ENCODE measurements at regions not wholly inside any gene's neighbourhood (a gene's known extent, or its start where the extent isn't known, plus 50 kb on each side); places are given as distances from the start of the nearest gene placed in this dataset.

DNA sequence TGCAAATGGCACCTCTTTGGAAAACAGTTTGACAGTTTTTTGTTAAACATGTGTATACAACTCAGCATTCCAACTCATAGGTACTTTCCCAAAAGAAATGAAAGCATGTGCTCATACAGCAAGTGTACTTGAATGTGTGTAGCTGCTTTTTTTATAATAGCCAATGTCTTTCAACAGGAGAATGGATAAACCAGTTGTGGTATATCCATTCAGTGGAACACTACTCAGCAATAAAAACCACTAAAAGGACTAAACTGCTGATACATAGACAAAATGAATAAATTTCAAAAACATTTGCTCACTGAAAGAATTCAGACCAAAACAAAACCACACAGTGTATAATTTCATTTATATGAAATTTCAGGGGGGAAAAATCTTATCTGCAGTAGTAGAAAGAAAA lies 267.3 kb downstream of the NR2F1-AS1 start:
- no peak for DNase-seq

DNA sequence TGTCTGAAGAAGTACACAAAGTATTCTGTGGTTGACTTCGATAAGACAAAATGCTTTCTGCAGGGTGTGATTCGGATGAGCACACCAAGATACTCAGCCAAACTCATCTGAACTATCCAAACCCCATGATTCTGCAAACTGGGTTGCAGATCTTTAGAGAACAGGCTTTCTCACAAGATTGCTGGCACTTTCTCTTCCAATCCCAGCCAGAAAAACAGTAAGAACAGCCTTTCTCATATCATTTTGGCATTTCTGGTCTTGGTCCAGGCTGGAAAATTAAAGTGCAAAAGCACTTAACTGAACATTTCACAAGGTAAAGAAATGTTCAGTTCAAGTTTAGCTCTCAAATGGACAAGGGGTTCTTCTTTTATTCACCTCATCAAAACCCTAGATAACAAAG lies 269.1 kb downstream of the NR2F1-AS1 start:
- no peak for DNase-seq

DNA sequence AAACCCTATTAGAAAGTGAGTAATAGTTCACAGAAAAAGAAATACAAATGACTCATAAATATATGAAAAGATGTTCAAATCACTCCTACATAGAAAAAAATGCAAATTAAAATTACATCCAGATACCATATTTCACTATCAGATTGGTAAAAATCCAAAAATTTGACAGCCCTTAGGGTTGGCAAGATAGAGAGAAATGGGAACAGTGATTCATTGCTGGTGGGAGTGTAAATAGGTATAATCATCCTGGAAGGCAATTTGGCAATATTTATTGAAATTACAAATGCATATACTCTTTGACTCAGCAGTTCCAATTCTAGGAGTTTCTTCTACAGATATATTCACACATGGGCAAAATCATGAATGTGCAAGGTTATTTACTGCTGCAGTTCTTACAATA lies 273.5 kb downstream of the NR2F1-AS1 start:
- peak; percentile 53 for DNase-seq

DNA sequence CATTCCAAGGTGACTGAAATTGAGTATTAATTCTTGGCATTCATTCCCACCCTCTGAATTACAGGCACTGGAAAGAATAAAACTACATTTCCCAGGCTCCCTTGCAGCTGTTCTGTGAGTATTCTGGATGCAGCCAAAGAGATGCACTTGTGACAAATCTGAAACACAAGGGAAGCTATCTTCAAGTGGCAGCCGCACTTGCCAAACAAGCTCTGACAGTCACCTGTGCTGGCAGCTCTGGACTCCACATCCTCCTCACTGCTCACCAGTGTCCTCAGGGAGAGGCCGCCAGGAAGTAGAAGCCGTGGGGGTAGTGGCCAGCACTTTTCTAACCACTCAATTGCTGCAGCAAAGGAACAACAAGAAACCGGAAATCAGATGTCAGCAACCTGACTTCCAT lies 275.0 kb downstream of the NR2F1-AS1 start:
- no peak for DNase-seq

DNA sequence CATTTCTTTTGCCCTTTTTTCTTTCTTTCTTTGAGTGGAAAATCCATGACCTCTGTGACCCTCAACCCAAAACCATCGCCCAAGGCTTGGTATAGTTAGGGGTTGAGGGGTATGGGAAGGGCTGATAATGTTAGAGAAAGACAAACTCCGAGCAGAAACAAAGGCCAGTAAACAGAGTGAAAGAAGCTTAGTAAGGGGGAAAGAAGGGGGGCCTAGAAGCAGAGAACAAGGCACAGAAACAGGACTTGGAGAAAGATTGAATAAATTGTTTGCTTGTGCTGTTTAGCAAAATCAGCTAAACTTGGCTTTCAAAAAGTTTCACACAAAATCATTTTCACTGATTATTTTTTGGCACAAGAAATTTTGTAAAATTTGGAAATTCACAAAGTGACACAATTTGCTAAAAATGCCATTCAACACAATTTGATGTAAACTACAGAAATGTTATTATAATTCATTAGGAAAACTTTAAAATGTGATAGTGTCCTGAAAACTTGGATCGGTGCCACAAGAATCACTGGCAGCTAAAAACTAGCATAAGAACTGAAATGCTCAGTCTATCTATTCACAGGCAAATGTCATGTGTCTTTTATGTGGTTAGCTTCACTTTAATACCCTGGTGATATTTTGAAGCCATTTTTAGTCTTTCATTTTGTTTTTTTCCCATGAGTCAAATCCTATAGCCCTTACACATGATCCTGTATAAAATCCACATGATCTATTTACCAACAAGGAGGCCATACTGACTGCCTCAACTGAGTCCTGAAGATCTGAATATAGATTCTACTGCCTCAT lies 276.4 kb downstream of the NR2F1-AS1 start:
- DNase-seq: no peak

DNA sequence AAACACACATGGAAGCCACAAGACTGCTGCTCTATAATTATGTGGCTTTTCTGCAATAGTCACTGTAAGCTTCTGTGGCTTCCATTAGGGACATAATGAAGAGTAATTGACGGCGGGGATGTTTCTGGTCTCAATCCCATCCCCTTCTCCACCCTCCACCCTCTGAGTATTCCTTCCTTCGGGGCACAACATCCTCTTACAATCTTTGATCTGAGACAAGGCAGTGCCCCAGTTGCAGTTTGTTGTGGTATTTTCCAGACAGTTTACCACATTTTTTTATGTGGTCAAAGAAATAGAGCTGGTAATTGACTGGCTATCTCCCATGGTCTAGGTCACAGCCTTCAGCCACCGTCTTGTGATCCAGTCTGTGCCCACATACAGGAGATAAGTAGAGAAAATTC lies 277.7 kb downstream of the NR2F1-AS1 start:
- DNase-seq: no peak

DNA sequence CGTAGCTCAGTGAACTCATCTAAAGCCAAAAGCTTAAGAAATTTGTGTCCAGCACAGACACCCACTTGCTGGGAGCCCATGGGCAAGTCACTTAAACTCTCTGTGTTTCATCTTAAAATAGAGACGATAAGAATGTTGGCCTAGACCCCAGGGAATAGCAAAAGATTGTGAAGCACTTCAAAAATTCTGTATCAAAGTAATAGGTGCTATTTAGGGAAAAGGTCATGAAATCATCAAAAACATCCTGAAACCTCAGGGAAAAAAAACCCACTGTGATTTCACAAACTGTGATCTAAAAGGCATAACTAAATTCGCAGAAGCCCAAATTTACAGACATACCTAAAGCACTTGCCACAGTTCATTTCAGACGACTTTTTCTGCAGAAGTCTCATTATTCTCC lies 278.3 kb downstream of the NR2F1-AS1 start:
- peak; percentile 12 for DNase-seq

DNA sequence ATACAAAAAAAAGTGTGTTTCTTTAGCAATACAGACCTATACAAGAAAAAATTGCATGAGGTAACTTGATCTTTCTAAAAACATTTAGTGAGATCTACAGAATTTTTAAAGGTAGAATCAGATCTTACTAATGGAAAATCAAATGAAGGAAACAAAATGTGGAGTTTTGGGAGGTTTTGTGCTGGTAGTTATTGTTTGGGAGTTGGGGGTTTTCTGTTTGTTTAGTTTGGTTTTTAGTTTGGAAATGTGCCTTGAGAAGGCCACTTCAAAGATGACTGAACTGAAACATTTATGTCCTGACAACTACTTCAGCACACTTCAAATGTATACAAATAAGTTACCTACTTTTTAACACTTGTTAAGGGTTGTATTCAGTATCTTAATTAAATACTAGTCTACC lies 280.1 kb downstream of the NR2F1-AS1 start:
- no peak for DNase-seq

DNA sequence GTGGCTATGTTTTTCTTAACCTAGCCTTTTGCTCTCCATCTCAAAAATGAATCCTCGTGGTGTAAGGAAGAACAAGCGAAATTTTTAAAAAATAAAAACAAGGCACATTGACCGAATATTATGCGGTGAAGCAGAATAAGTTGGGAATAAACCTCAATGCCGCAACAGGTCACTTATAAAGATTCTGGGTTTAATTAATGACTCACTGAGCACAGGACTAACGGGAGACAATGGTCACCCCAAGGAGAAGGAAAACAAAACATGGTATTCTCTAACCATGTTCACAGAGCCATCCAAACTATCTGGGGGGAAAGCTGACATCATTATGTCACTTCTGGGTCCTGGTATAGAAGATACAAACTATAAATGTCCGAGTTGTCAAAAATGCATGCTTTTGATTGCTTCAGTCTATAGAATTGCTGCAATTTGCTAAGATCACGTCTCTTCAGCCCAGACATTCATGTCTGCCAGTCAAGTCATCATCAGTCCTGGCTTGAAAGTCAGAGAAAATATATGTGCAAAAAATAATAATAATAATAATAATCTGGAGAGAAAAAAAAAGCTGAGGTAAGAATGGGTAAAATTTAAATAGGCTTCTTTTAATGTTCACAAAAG lies 280.6 kb downstream of the NR2F1-AS1 start:
- DNase-seq: no peak

DNA sequence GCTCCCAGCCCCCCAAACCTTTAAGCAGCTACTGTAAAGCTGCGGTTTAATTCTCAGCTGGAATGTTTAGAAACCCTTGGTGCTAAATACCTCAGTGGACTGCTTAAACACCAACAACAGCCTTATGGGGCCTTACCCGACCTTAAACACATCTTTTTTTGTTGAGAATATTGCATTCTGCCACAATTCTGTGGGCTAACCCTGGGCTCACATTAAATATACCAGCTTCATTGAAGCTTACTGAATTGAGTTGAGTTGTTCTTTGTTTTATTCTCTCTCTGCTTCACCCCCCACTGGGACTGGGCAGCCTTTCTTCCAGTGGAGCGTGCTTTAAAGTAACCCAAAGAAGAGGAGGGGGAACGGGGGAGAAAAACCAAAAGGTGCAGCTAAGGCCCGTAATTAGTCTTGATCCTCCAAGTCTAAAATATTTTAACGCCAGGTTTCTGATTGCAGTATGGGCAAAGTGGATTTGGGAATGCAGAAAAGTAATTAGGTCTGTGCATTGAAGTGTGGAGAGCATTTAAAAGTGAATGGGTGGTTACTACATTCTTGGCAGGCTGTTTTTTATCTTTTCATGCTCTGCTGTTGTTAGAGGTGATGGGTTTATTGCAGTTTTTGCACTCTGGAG lies 281.2 kb downstream of the NR2F1-AS1 start:
- DNase-seq: peak; percentile 20

DNA sequence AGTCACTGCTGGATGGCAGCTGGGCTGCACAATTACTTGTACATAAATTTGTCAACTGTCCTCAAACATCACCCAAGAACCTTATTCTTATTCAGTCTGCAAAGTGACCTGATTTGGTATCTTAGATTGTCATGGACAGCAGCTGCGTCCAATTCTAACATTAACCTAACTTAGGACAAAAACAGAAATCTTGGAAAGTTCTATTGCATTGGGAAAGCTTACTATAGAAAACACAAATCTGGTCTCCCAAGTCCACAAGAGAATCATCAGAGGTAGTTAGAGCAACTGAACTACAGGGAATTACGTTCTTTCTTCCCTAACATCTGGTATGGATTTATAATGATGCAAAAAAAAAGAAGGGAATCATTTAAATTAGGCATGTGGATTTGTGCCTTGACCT lies 283.9 kb downstream of the NR2F1-AS1 start:
- no peak for DNase-seq

DNA sequence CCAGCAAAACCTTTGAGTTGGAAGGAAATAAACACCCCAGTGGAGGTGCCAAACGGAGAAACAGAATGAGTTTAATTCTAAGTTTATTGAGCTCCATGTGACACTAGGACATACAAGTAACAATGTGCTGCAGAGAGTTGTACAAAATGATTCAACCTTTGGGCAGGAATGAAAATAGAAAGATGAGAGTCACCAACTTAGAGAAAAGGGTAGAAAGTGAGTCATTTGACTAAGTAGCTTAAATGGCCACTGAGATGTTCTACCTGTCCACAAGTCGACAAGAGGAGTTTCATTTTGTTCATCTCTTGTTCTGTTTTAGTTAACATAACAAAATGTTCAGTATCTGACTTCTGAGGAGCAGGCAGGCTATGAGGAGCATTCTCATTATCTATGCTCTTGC lies 284.7 kb downstream of the NR2F1-AS1 start:
- DNase-seq: no peak

DNA sequence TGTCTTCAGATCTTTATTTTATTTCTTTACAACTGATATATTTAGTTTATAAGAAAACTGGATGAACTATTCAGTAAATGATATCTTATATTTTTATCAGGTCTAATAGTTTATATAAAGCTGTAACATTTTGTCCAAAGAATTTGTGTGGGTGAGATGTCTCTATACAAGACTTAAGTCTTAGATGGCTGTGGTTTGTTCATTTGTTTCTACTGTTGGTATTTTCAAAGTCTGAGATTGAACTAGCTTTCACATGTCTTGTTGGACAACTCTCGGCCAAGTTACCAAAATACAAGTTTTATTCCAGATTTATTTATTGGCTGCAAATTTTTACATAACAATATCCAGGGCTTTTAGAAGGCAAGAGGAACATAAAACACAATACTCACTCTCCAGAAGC lies 286.0 kb downstream of the NR2F1-AS1 start:
- no peak for DNase-seq

DNA sequence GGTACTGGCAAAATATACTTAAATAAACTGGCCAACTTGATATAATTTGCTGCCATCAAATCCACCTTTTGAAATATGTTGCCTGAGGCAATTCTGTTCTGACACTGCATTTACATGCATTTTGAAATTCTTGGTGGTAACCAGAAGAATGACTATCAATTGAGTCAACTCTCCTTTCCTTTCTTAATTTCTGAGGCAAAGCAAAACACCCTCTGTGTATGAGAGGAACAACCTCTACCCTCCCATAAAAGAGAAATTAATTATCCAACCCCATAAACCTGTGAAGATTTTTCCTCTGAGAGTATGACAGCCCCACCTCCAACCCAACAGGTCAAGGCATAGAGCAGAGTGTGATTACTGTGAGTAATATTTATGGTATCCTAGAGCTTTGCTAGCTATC lies 286.8 kb downstream of the NR2F1-AS1 start:
- peak; percentile 52 for DNase-seq

DNA sequence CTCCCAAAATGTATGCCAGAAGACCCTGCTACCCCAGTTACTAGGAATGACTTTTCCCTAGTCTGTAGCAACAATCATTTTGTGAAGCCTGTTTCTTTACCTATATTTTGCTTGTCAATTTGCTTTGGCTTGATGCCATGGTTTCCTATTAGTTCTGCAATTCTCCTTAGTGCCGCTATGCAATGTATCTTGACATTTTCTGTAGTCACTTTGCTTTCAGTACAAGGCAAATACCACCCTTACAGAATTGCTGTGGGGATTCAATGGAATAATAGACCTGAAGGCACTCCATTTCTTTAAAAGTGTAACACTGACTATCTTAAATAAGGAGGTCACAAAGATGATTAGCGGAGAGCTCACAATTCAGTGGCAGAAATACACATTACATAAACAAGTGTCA lies 291.1 kb downstream of the NR2F1-AS1 start:
- DNase-seq: no peak

DNA sequence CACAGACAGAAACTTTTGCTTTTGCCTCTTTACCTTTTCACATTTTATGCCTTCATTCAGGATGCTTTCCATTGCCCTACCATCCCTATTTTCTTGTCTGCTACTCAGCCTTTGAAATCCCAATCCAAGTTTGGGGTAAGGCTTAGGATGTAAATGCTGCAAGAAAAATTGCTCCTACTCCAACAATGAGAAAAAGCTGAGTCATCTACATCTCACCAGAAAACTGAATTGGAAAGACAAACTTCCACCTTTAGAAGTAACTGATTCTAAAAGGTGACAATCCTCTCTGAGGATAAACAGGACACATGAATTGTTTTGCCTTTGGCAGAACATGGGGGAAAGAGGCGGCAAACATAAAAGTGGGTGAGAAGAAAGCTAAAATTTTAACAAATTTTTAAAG lies 295.6 kb downstream of the NR2F1-AS1 start:
- DNase-seq: no peak

DNA sequence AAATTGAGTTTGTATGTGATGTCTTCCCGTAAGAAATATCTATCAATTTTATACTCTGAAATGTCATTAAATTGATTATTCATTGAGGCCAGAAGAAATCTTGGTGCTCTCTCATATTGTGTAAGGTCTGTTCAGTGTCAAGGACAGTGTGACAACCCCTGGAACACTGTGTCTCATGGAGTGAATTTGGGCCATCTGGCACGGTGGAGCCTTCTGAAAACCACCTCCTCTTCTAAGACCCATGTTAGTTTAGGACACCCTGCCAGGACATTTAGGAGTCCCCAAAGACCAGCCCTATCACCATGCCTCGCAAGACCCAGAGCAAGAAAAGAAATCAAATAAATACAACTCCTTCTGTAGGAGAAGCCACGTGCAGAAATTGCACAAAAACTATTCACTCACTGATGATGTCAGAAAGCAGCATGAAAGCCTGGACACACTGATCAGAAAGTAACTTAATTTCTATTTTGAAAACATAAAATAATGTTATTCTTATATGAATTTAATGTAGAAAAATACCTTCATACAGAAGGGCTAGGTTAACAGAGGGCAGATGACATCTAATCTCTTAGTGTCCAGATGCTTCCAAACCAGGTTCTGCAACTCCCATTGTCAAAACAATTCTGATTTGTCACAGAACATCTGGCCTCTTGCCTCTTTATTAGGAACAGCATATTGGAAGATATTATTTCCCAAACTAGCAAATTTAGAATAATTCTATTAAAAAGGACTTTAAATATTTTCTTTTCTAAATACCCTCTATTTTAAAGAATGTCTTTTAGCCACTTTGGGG lies 298.8 kb downstream of the NR2F1-AS1 start:
- DNase-seq: no peak

DNA sequence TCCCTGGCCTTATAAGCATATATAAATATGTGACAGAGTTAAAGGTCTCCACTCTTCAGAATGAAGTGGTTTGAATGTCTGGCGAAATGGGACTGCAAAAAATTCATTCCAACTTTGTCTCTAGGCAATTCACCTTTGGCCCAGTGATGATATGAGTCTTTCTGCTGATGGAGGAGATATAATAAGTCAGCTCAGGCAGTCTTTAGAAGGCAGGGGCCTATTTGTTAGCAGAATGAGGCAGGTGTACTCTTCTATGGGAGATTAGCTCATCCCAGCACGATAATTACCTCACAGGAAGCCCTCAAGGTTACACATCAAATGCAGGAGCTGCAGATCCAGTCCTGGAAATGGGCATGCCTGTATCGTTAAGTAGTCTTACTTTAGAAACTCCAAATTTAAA lies 300.5 kb downstream of the NR2F1-AS1 start:
- no peak for DNase-seq

DNA sequence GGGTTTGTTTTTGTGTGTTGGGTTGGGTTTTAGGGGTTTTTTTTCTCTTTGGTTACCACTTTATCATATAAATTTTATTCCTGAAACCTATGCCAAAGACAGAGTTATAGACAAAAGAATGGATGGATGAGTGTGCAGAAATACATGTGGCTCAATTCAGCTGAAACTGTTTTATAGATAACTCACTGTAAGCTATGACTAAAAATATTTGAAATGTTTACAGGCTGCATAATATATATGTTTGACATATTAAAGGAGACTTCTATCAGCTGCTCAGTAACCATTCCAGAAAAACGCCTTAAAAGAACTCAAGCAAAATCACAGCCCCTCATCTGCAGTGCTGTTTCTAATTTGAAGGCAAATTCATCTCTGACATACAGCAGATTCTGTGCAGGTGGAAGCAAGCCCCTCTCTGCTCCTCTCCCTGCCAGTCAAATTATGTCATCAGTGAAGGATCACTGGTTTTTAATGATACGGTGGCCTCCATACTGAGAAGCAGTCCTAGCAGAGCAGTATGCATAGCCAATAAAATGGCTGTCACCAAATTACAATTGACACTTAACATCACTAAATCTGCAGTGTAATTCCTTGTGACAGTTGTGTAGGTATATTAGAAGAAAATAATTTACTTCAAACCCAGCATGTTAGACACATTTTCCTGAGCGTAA lies 301.6 kb downstream of the NR2F1-AS1 start:
- peak; percentile 54 for DNase-seq

DNA sequence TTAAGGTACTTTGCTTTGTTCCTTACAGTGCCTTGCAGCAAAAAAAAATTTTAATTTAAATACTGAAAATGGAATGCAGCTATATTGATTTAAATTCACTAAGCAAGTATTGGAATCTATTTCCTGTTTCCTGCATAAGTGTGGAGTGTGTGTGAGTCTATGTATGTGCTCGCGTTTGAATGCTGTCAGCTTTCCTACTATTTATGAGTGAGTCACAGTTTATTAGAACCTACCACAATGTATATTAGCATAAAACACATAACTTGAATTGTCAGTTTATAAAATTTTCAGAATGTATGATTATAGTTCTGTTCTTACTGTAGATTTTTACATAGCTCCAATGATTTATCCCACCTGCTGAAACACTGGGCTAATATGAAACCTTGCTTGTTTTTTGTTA lies 302.1 kb downstream of the NR2F1-AS1 start:
- peak; percentile 53 for DNase-seq

DNA sequence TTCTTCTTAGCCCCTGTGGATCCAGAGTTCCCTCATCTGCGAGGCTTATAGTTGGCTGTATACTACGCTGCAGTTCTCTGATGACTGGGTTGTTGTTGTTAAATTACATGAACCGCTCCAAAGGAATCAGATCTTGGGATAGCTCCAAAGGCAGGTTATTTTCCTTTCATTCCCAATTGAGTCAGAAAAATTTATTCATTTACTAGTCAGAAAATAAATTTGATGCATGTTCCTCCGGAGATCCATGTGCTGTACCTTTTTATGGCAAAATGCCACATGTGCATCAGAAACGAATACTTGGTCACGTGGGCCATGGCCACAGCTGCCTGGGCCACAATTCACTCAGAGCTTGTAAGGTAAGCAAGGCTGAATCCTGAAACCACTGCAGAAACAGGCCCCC lies 304.0 kb downstream of the NR2F1-AS1 start:
- DNase-seq: no peak

DNA sequence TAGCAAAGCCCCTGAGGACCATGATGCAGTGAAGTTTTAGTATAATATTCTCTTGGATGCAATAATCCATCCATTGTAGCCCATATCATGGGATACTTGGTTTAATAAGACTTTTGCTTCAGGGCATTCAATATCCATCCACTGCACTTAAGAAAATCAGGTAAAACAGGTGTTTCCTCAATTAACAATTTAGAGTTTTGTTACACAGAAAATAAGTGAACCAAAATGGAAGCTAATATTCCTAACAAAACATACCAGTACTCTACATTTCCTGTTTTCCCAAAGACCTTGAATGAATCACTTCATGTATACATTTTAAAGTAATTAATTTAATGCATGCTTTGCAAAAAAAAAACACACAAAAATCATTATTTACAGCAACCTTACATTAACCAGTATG lies 305.6 kb downstream of the NR2F1-AS1 start:
- no peak for DNase-seq

DNA sequence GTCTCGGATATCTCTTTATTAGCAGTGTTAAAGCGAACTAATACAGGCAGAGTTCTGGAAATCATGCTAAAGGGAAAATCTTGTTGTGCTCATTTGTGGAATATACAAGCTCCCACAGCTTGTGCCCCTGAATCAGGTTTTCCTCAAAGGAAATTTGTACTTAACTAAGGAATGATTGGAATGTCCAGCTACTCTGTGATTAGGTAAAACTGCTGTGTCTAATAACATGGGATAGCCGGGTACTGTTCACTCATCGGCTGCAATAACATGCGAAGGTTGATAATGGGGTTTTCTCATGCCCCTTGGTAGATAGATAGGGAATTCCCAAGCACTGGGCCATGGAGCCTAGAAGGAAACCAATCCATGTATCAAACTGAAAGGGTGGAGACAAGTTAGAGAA lies 306.7 kb downstream of the NR2F1-AS1 start:
- peak; percentile 38 for DNase-seq

Measured in fibroblast of skin of scalp (primary cell).